GM06990 (cell line): ENCODE measurements at regions not wholly inside any gene's neighbourhood (a gene's known extent, or its start where the extent isn't known, plus 50 kb on each side); places are given as distances from the start of the nearest gene placed in this dataset.

Source experiments
- DNase-seq: peaks from one replicate; pipeline ENCODE4 v3.0.0-alpha.2; 2011; ENCODE audit not compliant: insufficient read length; ENCODE audit errors: extremely low read depth
- H3K27me3 ChIP-seq: replicated peaks from 2 replicates; pipeline ENCODE4 v1.6.0; 2011; ENCODE audit warnings: low read length; ENCODE audit not compliant: control insufficient read depth, insufficient read depth
- H3K36me3 ChIP-seq: 2 replicates; pipeline ENCODE4 v1.5.1; 2011; ENCODE audit warnings: low read length; ENCODE audit not compliant: control insufficient read depth, insufficient read depth
- H3K4me3 ChIP-seq: replicated peaks from 2 replicates; pipeline ENCODE4 v1.5.1; 2011; ENCODE audit warnings: low read depth, mild to moderate bottlenecking, control low read depth, low read length
- TF ChIP-seq, protein P1 (sequence below): IDR thresholded peaks from 2 replicates; pipeline ENCODE4 v1.5.1; 2011; ENCODE audit warnings: low read length, control low read depth, mild to moderate bottlenecking, inconsistent platforms; ENCODE audit not compliant: insufficient read depth, poor library complexity, severe bottlenecking

DNA sequence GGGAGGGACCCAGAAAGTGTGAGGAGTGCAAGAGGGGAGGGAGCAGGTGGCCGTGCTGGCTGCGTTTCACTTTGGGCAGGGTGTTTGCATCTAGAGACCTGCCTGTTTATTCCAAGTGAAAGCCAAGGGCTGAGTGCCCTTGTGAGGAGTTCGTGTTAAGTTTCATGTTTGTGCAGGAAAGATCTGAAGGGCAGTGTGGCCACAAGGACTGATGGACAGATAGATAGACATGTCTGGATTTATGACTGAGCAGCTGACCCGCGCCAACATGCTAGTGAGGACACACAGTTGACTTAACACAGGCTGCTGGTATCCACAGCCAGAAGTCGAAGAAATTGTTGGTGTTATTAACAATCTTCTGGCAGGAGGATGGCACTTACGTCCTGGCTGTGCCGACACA lies 387.6 kb upstream of the TNP1 start:
- no peaks in the 10 kb centered on the region for H3K27me3 ChIP-seq
- H3K36me3 ChIP-seq = no peaks in the 10 kb centered on the region
- TF ChIP-seq, protein P1, sequence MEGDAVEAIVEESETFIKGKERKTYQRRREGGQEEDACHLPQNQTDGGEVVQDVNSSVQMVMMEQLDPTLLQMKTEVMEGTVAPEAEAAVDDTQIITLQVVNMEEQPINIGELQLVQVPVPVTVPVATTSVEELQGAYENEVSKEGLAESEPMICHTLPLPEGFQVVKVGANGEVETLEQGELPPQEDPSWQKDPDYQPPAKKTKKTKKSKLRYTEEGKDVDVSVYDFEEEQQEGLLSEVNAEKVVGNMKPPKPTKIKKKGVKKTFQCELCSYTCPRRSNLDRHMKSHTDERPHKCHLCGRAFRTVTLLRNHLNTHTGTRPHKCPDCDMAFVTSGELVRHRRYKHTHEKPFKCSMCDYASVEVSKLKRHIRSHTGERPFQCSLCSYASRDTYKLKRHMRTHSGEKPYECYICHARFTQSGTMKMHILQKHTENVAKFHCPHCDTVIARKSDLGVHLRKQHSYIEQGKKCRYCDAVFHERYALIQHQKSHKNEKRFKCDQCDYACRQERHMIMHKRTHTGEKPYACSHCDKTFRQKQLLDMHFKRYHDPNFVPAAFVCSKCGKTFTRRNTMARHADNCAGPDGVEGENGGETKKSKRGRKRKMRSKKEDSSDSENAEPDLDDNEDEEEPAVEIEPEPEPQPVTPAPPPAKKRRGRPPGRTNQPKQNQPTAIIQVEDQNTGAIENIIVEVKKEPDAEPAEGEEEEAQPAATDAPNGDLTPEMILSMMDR = no peak
- H3K4me3 ChIP-seq = no peak overlapping the region
- DNase-seq = no peak

DNA sequence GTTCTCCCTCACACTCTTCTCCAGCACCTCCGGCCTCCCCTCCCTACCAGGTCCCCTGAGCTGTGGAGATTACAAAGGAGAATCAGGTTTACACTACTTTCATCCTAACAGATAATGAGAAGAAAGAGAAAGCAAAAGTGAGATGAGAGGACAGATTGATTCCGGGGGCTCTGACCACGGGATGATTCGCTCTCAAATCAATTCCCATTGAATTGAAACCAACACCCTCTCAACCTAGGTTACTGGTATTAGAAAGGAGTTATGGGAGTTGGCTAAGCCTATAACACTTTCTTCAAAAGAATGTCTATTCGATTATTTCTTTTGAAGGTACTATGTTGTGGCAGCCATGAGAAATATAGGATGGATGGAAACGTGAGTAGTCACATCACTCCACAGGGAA lies 386.2 kb upstream of the TNP1 start:
- no peaks in the 10 kb centered on the region for H3K36me3 ChIP-seq
- H3K4me3 ChIP-seq = no peak overlapping the region
- H3K27me3 ChIP-seq = no peaks in the 10 kb centered on the region
- TF ChIP-seq, protein P1 = no peak
- no peak for DNase-seq

- no peak overlapping the region for H3K4me3 ChIP-seq
- TF ChIP-seq, protein P1 = no peak
- DNase-seq = no peak
- H3K27me3 ChIP-seq = no peaks in the 10 kb centered on the region
- no peaks in the 10 kb centered on the region for H3K36me3 ChIP-seq
Measured at GRCh38 chr2:217244815-217245214, 385.0 kb upstream of the TNP1 start.

GRCh38 chr2:217242947-217243346 lies 383.1 kb upstream of the TNP1 start:
- no peaks in the 10 kb centered on the region for H3K27me3 ChIP-seq
- DNase-seq = no peak
- TF ChIP-seq, protein P1 = no peak
- H3K4me3 ChIP-seq = no peak overlapping the region
- no peaks in the 10 kb centered on the region for H3K36me3 ChIP-seq

DNA sequence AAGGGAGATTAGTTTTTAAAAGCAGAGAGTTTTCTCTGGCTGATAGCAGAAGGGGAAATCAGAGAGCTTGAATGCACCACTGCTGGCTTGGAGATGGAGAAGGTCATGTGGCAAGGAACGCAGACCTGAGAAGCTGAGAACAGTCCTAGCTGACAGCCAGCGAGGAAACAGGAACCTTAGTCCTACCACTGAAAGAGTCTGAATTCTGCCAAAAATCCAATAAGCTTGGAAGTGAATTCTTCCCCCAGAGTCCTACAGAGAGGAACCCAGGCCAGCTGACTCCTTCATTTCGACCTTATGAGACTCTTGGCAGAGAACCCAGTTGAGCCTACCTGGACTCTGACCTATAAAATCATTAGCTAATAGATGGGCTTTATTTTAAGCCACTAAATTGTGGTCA lies 371.9 kb upstream of the TNP1 start:
- TF ChIP-seq, protein P1 = no peak
- H3K36me3 ChIP-seq = no peaks in the 10 kb centered on the region
- no peak overlapping the region for H3K4me3 ChIP-seq
- no peak for DNase-seq
- no peaks in the 10 kb centered on the region for H3K27me3 ChIP-seq

DNA sequence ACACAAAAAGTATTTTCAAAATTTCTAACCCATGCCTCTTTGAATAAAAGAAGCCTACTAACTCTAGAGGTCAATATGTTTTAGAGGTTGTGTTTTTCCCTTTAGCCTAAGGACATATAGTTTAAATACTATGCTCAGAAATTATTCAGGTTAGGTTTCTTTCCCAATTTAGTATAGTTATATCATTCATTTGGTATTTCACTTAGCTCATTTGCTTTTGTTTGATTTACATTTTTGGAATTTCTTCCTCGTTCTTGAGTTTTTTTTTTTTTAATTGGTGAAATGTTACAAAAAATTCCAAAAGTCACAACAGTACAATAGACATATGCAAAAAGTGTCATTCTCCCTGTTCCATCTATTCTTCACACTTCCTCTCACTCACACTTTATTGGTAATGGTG lies 371.3 kb upstream of the TNP1 start:
- Histone ChIP-seq H3K4me3 (no peak overlapping the region), H3K36me3 (no peaks in the 10 kb centered on the region), H3K27me3 (no peaks in the 10 kb centered on the region)
- DNase-seq = no peak
- TF ChIP-seq, protein P1 = no peak
